NCI-H526 treated with DMSO at 0.1 percent for 48 hours (cell line): ENCODE measurements at regions not wholly inside any gene's neighbourhood (a gene's known extent, or its start where the extent isn't known, plus 50 kb on each side); places are given as distances from the start of the nearest gene placed in this dataset.

Experiments used
- DNase-seq: peaks from one replicate; lab custom pipeline; 2025; lab: John Stamatoyannopoulos, UW

DNA sequence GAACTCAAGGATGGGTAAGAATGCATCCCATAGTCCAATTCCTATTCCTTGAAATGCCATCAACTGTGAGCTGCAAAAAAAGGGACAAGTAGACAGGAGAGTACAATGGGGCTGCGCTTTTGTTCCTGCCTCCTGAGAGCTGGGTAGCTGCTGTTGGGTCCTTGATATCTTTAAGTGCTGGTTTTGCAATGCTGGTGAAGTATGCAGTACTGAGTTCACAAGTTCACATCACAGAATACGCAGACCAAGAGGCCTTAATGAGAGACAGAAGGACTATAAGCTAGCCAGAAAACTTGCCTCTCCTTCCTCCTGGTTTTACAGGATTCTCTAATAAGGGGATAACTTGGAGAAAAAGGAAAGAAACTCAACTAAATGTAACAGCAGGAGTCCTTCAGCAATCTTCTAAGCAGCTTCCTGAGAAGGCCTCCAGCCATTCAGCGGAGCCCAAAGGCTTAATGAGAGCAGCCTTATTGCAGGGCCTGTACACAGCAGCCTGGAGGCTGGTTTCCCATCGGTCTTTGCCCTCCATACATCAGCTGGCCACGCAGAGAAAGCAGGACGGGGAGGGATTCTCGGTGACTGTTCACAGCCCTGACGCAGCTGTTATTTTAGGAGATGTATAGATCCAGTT is 293.1 kb downstream of the CDCA7 start:
- no peak for DNase-seq

DNA sequence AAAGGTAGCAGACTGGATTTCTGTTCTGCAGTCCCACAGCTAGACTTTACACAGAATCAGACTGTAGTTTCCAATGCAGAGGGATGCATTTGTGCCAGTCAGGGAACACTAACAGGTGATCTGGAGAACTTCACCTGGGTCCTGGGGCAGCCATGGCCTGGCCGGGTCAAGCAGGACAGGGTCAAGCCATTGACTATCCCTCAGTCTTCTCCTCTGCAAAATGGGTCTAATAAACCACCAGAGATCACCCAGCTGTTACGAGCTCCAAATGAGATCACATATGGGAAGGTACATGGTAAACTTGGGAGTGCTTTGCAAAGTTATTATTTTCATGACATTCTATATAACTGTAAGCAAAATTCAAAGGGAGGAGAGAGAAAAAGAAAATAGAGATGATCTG is 294.1 kb downstream of the CDCA7 start:
- DNase-seq = no peak

DNA sequence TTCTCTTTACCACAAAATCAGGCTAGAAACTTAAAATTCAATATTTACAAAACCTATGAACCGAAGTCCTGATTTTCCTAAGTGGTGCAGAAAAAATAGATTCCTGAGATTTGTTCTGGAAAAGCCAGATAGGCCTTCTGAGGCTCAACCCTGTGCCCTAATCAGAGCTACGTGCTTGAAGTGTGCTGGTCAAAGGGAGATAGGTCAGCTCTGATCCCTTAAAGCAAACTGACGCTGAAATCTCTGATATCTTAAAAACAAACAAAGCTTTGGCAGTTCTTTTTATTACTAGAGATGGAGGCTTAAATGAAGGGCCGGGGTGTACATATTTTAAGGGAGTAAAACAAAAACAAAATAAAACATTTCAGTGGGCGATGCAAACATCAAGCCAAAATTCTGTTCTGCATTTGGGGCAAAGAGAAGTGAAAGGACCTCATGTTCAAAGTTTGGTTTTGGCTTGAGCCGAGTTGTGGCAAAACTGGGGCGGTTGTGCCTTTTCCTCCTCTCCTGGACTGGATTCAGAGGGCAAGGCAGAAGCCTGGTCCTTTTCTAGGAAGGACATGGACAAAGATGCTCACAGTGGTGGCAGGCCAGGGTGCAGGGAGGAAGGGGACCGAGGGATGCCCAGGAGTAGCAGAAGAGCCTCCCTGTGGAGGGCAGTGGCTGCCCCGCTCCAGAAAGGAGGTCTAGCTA is 295.0 kb downstream of the CDCA7 start:
- no peak for DNase-seq

DNA sequence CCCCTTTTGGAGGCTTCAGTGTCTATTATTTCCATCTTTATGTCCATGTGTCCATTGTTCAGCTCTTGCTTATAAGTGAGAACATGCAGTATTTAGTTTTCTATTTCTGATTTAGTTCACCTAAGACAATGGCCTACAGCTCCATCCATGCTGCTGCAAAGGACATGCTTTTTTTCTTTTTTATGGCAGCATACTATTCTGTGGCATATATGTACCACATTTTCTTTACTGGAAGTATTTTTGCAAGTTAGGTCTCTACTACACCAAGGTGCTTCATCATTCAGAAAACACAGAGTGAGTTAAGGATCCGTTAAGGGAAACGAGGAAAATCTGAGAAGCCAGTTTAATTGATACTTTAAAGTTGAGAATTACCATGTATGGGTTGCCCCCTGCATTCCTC is 297.2 kb downstream of the CDCA7 start:
- no peak for DNase-seq

DNA sequence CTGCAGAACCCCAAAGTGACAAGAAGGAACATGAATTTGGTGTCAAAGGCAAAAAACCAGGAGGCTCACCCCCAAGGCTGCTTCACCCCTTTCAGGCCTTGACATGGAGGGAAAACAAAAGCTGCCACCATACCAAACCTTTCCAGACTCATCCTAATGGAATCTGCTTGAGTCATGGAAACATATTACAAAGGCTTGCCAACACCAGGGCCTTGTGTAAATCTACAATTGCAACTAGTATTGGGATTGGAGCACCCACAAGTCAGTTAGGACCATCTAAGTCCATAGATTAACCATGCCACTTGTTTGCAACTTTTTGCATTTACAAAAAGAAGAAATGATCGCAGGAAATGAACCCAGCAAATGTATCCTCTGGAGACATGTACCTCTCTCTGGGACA is 297.6 kb downstream of the CDCA7 start:
- DNase-seq = no peak

DNA sequence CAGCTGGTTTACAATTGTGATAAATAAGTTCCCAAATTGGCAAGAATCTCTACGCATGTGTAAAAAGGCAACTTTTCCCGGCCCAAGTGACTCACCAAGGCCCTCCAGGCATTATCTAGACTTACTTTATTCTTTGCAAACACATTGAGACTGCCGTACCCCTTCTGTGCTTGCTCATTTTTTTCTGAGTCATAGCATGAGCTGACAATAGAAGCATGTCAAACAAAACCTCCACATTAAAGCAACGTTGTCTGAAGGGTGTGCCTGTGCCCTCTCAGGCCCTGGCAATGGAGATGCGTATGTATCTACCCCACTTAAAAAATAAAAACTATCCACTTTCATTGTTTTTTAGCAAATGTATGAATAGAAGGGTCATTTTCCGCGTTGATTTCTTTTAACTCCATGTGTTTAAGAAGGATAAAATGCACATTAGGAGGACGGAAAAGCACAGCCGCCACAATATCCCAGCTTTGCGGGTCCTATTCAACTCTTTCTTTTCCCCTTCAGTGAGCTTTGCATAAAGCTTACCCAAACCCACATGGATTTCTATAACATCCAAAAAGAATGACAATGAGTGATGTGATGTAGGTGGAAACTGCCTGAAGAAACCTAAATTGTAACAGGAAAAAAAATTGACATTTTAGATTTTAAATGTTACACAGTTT is 298.2 kb downstream of the CDCA7 start:
- no peak for DNase-seq

DNA sequence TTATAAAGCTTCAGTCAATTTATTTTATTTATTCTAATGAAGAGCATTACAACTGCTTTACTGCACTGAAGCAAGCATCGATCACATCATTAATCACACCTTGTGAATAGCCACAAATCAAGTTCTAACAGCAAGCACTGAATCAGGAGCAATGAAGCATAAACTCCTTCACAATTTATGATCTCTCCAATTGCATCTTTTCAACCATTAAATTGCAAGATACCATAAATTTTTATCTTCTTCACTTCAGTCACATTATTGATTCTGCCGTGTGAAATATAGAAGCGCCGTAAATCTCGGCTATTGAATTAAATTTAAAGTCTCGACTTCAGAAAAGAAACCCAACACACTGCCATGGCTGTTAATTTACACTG is 298.7 kb downstream of the CDCA7 start:
- no peak for DNase-seq

DNA sequence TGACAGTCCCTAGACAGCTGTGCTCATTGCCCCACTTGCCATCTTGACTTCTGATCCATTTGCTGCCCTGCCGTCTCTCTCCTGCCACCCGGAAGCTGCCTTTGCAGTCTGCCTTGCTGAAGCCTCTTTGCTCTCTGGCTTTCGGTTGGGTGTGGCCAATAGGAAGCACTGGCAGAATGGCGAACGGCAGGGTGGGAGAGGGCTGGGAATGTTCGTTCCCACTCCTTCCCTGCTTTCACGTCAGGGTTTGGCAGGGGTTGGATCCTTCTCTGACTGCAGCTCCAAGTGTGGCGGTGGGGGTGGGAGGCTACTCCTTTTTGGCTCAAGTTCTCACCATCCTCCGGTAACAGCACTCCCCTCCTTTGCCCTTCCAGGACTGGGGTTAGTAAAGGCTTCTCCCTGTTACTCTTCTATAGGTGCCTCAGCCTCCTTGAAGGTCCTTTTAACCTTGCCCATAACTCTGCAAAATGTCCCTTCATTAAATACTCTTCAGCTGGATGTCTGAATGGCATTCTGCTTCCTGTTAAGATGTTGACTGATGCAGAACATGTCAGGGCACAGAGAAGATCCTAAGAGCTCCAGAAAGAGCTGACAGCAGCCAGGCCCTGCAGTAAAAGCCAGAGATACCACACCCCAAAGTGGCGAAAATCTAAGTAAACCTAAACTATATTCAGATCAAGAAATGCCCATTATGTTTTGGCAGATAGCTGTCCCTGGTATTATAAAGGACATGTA is 299.7 kb downstream of the CDCA7 start:
- DNase-seq = no peak

DNA sequence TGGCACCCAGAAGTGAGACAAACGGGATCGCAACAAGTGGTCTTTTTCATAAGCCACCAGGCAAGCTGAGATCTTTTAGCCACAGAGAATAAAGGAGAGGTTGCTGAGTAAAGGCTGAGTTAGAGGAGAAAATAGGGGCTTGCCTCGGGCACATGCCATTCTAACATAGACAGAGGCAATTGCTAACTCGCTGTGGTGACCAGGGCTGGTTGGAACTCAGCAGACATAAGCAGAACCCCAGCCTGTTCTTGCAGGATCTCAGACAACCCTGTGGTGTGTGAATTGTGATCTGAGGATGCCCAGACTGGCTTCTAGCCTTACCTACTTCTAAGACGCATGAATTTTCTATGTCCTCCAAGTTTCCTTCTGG is 300.2 kb downstream of the CDCA7 start:
- DNase-seq = no peak

DNA sequence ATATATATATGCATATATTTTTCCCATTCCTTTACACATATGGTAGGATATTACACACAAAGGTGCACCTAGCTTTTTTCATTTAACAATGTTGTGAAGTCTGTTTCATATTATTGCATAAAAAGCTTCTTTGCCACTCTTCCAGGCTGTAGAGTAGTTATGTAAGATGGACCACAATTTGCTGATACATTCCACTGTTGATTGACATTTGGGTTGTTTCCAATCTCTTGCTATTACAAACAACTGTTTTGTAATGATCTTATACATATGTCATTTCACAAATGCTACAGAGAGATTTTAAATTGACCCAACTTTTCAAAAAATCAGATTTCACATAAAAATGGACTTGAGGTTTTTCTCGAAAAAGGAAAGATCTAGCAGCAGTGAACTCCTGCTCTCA is 301.4 kb downstream of the CDCA7 start:
- no peak for DNase-seq

DNA sequence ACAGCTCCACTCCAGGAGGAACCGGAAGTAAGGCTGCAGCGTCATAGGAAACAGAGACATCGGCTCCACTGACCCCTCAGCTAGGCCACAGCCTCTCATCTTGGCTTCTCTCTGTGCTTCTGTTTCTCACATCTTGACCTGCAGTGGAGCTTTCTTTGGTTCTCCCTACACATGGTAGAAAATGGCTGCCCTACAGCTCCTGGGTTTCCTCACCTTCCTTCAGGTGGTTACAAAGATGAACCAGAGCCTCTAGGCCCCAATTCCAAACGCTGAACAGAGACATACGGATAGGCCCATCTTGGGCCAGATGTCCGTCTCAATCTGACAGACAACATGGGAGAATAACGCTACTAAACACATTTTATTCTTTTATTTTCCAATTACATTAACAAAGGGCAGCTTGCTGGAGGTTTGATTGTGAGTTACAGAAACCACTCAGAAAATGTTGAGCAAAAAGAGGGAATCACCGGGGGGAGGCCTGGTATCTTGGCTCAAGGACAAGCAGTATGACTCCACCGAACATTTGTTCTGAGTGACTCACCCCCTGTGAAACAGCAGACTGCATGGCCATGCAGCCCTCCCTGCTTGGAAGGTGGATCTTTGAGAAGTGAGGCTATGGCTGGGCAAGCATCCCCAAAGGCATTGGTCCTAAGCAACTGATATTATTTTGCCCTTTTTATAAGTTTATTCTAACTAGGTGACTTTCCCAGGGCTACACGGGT is 303.5 kb downstream of the CDCA7 start:
- DNase-seq = no peak

DNA sequence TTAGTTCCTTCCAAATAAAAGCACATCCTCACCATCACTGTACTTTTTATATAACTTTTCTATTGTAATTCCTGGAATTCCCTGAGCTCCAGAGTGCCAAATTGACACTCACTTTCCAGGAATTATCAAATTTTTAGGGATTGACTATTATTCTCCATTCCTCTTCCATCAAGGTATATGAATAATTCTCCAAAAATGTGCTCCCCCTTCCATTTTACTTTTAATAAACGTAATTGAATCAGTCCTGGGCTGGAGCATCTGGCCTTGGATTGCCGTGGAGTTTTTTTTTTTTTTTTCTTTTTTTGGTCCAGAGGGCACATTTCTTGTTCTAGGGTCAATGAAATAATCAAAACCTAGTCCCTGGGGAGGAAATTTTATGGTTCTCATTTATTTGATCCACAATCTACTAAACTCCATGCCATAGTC is 304.3 kb downstream of the CDCA7 start:
- DNase-seq = no peak

DNA sequence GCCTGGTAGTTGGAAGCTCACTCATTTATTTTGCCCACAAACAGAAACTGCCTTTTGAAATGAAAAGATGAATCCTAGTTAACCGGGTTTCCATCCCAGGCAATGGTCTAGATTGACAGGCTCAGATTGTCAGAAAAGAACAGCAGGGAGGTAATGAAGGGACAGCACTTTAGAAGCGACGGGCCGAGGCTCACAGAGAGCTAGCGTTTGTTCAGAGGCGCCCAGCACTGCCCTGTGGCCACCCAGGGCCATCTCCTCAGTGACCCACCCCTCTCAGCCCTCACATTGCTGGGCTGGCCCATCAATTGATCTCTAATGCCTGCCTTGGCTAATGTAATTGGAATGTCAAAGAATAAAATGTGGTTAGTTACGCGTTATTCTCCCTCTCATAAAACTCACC is 304.8 kb downstream of the CDCA7 start:
- no peak for DNase-seq

DNA sequence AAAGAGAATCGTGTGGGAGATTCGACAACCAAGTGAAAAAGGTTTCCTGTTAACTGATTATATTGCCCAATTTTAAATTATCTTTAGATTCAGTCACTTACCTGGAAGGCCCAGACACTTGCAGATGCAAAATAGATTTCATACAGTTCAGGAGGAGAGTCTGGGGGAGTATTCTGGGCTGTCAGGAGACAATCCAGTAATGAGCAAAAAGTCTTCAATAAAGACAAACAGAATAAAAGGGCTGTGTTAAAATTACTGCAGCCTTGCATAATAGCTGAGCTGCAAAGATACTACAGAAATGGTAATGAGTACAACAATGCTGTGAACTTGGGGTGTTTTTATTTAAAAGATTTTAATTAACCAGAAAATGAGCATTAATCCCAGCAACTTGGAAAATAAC is 303.6 kb downstream of the SP3 start:
- DNase-seq = no peak

DNA sequence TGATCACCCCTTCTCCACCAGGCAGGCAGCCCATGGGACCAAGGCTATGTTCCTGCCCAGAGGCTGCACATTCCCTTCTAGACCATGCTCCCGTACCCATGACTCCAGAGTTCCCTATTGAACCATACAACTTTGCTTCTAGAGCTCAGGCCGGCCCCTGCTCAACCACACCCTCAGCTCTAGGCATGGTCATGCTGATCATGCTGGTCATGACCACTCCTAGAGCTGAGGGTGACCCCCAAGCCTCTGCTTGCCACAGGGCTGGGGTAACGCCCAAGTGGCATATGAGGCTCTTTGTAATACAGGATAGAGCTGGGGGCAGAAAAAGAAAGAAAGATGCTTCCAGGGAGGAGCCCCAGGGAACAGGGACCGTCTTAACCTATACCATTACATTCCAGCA is 301.8 kb downstream of the SP3 start:
- DNase-seq = no peak

DNA sequence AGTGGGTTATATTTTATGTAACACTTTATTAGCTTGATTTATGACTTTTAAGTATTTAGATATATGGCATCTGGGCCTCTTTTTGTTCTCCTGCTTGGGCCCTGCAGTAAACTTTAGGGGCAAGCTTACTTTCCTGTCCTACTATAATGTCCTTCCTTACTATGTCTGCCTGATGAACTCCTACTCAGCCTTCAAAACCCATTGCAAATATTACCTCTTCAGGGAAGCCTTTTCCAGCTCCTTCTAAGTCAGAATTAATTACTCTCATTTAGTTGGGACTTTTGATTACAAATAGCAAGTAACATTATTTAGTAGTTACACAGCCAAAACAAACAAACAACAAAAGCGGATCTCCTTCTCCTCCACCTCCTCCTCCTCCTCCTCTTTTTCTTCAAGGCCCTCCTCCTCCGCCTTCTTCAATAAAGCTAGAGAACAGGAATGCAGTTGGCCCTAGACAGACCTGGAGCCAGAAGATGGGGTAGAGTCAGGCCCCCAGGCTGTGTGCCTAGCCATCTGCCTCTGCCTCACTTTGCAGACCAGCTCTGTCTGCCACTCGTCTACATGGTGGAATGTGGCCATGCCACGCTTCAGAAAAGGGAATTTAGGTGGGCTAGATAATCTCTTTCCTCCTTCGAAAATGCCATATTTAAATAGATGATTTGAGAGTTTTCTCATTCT is 301.2 kb downstream of the SP3 start:
- DNase-seq = no peak

DNA sequence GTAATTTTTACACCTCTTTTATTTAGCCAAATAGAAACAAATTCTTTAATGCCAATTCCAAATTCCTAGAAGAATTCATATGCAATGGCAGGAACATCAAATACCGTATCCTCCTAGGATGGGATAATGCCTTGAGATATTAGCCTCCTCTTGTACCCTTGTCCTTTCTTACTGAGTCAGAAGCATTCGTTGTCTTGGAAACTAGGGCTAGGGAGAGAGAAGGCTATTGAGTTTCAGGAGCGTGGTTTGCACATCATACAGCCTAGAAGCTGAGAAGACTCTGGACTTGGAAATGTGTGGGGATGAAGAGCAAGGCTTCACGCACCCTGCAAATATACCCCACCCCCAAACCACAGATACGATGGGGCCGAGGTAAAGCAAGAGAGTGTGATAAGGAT is 300.7 kb downstream of the SP3 start:
- no peak for DNase-seq

DNA sequence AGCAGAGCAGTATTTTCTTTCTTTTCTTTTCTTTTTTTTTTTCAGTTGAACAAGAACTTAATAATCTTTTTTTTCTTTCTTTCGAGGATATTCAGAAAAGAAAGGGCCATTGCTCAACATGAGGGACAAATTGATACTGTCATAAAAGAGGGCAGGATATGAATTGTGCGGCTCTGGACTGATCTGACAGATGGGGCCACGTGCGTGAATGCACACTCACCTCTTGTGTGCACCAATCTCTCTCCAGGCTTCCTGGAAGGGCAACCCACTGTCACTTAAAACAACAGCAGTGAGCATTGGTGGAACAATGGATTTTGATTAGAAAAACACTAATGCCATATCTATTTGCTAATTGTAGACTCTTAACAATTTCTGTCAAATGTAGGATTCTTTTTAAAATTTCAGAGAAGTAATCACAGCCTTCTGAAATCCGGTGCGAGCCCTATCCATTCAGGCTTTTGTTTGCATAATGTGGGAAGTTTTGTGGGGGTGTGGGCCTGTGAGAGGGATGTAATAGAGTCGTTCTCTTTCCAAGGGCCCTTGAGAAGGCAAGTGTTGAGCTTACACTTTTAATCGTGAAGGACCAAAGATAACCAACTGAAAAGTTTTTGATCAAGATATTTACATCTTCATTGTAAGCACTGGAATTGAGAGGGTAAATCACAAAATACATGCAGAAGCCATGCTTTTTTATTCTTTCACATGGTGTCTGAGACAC is 298.8 kb downstream of the SP3 start:
- DNase-seq = no peak

DNA sequence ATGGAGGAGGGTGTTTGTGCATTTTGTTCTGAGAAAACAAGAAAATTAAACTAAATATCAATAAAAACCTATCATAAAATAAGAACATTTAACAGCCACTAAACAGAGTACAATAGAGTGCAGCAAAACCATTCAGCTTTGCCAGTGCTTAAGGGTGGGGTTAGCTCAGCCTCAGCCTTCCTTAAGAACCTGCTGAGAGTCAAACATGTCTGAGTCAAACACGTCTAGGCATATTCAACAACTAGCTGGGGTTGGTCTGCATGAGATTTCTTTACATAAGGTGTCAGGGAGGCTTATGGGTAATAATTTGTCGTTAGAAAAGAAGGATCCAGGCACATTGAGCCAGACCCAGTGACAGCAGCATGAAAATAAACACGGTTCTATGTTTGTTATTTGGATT is 298.2 kb downstream of the SP3 start:
- no peak for DNase-seq

DNA sequence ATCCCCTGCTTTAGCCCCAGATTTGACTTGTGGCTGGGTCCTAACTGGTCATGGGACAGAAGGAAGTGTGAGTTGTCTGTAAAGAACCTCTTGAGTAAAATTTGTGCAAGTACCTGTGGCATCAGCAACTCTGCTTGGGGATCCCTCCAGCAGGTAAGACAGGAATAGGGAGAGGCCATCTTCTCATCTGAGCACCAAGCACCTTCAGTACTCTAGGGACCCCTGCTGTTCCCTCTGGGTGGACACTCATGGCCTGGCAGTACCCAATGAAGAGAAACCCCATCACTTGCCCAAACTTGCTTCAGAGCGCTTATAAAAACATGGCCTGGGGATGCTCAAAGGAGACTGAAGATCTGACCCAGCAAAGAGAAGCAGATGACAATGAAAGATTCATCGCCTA is 297.8 kb downstream of the SP3 start:
- peak; percentile 1 for DNase-seq

DNA sequence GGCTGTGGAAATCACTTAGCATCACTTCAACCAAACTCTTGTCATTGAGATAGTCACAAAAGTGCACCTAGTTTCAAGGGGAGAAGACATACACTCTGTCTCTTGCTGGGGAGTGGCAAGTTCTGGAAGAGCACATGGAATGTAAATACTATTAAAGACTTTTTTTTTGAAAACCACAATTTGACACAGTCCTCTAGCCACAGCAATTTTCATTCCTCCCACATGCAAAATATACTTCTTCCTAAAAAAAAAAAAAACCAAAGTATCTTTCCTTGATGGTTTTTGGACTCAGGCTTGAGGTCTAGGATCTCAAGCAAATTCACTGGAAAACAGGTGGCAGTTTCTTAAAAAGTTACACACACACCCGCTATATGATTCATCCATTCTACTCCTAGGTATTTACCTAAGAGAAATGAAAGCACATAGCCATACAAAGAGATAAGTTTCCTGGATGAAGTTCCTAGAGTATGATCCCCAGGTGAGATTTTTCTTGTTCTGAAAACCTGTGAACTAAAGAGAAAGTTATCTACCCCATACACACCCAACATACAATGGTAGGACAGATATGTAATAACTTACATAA is 295.8 kb downstream of the SP3 start:
- DNase-seq = no peak
